Muscle of back (tissue), 3 donors: ENCODE measurements at regions not wholly inside any gene's neighbourhood (a gene's known extent, or its start where the extent isn't known, plus 50 kb on each side); places are given as distances from the start of the nearest gene placed in this dataset.
A peak's percentile ranks its signal among the peaks of the same experiment; 100 is the strongest.
"Not testable (repeated sequence)": the region's sequence is repeated elsewhere in the genome, so short reads cannot be mapped to it uniquely, and the experiment has no call there.

ENCODE experiments used
- DNase-seq, 3 donors: peaks; one replicate each; pipeline versions ENCODE4 v3.0.0 to v3.0.0-alpha.2; 2013

DNA sequence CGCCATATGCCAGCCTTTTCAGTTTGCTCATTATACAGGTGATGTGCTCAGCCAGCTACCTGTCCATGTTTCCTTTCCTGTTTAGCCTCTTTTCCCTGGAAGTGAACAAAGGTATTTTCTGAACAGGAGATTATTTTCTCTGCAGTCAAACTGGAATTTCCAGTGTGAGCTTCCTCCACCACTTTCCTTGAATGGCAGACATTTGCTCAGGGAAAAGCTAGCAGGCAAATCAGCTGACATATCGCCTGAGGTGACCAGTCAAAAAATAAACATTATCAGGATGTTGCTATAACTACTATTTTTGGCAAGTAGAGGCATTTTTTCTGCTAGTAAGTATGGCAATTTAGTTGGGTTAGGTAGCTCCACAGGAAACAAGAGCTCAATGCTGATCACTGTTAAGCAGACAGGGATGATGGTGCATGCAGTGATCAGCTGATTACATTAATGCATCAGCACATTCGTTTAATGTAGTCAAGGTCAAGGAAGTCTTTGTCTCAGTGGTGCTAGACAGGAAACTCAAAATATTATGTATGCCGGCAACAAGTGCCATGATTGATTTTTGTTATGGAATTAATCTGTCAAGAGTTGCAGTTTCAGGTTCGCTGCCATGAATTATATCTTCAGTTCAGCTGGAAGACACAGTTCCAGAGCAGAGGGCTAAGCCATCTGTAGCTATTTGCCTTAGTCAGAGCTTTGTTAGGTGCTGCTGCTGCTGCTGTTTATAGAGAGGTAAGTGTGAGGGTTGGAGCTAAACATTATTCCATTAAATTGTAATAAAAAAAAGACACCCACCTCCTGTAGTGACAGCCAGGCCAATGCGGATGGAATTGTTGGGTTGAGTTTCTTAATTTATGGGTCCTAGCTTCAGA, 179.7 kb upstream of the ST6GALNAC5 start:
- DNase-seq = no peak

DNA sequence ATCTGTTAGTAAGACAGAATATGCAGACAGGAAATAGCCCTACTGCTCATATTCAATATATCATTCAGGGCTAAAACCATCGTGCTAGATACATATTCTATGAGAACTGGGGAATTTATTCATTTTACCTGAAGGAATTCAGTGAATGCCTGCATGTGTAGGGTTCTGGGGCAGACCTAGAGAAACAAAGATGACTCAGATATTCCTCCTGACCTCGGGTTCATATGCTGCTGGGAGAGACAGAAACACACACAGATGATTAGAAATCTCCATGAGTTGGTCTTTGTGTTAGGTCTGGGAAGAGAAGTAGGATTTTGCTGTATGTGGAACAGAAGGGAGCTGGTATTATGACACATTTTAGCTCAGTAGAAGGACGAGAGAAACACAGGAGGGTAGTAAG, 176.5 kb upstream of the ST6GALNAC5 start:
- no peak for DNase-seq

DNA sequence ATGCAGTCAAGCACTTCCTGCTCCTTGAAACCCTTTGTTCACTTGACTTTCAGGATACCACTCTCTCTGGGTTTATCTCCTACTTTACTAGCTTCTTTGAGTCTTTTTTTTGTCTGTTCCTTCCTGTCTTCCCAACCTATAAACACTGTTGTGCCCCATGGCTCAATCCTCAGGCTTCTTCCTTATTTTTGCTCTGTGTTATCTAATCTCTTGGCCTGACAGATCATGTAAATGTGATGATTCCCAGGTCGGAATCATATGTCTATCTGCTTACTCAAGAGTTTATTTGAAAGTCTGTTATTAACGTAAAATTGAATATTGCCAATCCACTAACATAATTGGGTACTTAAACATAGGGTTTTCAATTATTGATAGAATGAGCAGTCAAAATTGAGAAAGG, 171.7 kb upstream of the ST6GALNAC5 start:
- no peak for DNase-seq

DNA sequence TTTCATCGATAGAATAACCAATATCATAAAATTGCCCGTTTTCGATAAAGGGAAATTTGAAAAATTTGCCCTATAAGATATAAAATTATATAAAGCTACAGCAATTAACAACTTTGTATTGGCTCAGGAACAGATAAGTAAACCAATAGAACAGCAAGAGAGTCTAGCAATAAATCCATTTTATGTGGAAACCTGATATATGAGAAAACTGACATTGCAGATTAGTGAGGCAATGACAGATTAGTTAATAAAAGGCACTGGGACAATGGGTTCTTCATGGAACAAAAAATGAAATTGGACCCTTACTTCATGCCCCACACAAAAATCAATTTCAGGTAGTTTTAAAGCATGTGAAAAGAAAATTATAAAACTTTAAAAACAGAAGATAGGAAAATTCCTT, 169.9 kb upstream of the ST6GALNAC5 start:
- DNase-seq = no peak

DNA sequence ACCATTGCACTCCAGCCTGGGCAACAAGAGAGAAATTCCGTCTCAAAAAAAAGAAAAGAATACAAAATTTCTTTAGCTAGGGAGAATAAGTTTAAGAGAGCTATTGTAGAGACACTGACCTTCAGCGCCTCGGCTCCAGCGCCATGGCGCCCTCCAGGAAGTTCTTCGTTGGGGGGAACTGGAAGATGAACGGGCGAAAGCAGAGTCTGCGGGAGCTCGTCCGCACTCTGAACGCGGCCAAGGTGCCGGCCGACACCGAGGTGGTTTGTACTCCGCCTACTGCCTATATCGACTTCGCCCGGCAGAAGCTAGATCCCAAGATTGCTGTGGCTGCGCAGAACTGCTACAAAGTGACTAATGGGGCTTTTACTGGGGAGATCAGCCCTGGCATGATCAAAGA, 167.6 kb upstream of the ST6GALNAC5 start:
- DNase-seq = not testable (repeated sequence)

DNA sequence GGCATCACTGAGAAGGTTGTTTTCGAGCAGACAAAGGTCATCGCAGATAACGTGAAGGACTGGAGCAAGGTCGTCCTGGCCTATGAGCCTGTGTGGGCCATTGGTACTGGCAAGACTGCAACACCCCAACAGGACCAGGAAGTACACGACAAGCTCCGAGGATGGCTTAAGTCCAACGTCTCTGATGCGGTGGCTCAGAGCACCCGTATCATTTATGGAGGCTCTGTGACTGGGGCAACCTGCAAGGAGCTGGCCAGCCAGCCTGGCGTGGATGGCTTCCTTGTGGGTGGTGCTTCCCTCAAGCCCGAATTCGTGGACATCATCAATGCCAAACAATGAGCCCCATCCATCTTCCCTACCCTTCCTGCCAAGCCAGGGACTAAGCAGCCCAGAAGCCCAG, 167.1 kb upstream of the ST6GALNAC5 start:
- DNase-seq = not testable (repeated sequence)

DNA sequence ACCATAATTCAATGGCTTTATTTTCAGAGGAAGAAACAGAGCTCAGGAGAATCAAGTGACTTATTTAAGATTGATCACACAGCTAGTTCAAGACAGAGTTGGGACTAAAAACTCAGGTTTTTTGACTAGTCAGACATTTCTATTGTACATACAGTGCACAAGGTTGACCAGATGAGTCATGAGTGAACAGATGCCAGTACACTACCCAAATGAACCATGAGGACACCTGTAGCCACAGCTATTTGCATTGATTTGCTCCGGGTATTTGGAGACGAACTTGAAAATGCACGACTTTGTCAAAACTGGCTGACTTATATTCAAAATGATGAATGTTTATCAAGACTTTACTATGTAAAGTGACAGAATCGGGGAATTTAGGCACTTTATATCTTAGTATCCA, 161.7 kb upstream of the ST6GALNAC5 start:
- no peak for DNase-seq

DNA sequence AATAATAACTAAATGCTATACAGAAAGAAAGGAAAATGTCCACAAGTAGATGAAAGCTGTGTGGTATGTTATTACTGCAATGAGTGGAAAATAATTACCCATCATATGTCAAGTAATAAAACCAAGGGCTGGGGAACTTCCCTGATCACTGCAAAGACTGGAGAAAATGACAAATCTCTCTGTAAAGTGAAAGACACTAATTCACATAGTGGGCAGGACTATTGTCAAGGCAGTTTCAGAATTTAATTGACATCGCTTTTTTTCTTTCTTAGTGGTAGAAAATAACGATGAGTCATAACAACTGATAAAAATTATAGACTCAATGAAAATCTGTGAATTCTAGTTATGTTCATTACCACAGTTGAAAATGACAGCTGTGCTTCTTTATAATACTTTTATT, 153.7 kb upstream of the ST6GALNAC5 start:
- no peak for DNase-seq

DNA sequence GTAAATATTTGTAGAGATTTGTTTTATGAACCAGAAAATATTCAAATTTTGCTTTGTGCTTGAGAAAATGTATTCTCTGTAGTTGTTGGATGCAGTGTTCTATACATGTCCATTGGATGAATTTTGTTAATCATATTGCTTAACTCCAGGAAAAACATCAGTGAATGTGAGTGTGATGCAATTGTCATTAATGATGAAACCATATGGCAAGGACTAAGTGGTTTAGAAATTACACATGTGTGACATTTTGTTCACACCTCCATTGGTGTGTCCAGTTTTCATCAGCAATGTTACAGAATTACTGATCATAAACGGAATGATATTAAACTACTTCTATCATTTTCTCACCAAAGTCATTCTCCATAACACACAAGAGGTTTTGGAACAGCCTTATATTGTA, 151.8 kb upstream of the ST6GALNAC5 start:
- DNase-seq = no peak

DNA sequence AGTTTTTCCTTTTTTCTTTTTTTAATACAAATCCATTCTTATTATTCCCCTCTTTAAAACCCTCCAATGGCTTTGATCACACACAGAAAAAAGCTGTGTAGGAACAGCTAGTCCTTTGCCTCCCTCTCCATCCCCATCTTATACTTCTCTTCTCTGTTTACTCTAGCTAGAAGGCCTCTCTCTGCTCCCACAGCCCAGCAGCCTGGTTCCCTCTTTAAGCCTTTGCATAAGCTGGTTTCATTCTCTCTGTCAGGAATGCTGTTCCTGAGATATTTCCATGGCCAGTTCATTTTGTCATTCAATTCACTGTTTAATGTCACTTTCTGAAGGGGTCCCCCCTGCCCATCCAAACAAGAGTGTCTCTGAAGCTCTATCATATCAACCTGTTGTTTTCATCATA, 143.3 kb upstream of the ST6GALNAC5 start:
- DNase-seq = no peak

DNA sequence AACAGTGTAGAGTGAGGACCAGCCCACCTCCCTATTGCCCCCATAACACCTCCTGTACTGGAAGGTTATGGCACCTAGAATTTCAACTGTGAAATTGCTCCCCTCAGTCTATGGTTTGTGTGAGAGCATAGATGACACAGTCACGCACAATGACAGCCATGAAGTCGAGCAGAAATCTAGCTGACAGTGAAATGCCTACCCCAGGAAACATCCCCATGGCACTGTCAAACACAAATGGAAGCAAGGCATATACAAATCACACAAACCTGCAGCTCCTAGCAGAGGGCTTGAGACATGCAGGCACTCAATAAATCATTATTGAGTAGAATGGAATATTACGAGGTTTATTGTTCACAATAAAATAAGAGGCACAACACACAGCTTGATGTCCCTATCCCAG, 142.5 kb upstream of the ST6GALNAC5 start:
- DNase-seq = no peak

DNA sequence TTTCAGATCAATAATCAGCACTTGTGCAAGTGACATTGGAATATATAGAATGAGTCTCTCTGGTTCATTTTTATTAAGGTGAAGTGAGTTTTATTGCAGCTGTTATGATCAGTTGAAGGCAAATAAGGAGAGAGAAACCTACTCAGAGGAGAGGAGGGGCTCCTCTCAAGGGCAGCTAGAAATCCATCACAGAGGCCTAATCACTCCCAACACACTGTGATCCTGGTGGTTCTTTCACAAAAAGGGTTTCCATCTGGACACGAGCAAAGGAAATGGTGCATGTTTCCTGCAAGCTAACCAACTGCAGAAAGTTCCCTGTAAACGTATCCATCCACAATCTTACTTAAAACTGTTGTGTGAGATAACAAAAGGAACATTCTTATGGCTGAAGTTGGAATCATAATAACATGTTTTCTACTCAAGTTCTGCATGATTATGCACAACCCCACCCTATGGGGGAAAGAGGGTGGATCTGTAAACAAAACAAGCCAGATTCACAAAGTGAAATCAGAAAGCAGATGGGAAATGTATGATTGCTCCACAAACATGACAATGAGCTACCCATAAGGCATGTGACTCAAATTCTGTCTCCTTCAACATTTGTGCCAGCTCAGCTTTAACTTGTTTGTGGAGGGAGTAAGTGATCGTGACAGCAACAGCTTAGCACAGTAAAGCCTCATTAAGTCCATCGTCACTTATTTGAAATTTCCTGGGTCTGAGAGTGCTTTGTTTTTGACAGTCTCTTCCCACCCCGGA, 141.2 kb upstream of the ST6GALNAC5 start:
- DNase-seq = peak in 1 of 3 donors; percentile 7

DNA sequence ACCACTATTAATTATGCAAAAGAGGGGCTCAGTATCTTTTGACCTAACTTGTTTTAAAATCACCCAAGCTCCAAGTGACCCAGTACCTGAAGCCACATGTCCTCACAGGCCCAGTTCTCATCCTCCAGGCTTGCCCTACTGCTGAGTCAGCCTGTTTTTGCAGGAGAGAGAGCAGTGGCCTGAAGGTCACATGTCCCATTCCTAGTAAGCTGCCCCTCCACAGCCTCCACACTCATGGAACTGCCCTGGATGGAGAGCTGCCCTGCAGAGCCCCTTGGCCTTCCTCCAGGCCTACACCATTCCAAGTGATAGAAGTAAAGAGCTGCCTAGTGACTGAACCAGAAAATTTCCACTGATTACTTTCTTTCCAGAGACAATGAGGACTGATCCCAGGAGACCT, 139.8 kb upstream of the ST6GALNAC5 start:
- no peak for DNase-seq

DNA sequence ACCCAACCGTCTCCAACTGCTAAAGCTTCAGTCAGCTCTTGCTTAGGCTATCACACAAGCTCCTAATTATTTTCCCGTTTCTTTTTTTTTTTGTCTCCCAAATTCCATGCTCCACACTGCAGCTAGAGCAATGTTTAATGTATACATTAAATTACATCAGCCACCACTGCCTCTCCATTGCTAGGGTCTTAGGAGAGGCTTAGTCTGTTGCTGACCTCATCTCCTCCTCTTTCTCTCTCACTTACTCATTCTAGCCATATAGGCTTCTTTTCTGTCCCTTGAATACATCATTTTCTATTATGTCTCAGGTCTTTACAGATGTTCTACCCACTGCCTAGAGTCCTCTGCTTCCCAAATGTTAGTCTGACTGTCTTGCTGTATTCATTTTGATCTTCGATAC, 138.1 kb upstream of the ST6GALNAC5 start:
- no peak for DNase-seq

DNA sequence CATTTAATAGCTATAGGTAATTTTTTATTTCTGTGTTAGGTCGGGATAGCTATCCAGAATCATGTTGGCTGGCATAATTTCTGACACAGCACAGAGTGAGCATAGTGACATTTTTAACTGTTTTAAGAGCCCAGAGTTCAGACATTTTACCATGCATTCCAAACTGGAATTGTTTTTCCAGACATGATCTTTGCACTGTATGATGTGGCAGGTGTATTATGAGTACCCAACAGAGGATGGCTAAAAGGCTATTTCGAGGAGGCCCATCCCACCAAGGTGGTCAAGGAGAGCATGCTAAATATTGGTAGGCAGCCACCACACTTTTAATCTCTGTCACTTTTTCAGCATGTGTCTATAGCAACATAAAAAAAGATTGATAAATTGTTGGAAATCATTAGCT, 137.3 kb upstream of the ST6GALNAC5 start:
- DNase-seq = no peak

DNA sequence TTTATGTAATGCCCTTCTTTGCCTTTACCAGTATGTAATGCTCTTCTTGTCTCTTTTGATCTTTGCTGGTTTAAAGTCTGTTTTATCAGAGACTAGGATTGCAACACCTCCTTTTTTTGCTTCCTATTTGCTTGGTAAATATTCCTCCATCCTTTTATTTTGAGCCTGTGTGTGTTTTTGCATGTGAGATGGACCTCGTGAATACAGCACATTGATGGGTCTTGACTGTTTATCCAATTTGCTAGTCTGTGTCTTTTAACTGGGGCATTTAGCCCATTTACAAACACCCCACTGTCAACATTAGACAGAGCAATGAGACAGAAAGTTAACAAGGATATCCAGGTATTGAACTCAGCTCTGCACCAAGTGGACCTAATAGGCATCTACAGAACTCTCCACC, 128.9 kb upstream of the ST6GALNAC5 start:
- not testable (repeated sequence) for DNase-seq

DNA sequence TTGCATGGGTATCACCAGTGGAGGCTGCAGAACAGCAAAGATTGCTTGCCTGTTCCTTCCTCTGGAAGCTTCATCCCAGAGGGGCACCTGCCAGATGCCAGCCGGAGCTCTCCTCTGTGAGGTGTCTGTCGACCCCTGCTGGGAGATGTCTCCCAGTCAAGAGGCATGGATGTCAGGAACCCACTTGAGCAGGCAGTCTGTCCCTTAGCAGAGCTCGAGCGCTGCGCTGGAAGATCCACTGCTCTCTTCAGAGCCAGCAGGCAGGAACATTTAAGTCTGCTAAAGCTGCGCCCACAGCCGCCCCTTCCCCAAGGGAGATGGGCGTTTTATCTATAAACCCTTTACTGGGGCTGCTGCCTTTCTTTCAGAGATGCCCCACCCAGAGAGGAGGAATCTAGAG, 126.3 kb upstream of the ST6GALNAC5 start:
- DNase-seq = not testable (repeated sequence)

DNA sequence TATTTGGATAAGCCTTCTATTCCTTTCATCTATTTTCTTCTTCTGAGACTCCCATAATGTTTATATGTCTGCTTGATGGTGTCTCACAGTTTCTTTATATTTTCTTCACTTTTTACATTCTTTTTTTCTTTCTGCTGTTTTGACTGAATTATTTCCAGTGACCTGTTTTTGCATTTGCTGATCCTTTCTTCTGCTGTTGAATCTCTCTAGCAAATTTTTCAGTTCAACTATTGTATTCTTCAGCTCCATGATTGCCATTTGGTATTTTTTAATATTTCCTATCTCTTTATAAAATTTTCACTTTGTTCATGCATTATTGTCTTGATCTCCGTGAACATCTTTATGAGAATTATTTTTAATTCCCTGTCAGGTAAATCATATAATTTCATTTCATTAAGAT, 122.3 kb upstream of the ST6GALNAC5 start:
- DNase-seq = no peak

DNA sequence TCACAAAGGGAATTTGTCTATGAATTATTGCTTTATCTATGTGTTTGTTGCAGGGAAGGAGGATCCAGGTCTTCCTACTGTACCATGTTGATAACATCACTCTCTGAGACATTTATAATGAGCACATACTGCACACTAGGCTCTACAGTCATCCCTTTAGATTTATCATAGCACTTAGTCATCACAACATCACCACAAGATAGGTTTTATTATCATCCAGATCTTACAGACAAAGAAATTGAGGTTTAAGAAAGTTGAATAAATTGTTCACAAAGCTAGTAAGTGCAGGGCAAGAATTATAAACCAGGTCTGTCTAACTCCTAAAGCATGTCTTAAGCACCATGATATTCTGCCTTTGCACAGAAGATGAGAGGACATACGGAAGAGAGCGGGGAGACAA, 121.1 kb upstream of the ST6GALNAC5 start:
- DNase-seq = no peak

DNA sequence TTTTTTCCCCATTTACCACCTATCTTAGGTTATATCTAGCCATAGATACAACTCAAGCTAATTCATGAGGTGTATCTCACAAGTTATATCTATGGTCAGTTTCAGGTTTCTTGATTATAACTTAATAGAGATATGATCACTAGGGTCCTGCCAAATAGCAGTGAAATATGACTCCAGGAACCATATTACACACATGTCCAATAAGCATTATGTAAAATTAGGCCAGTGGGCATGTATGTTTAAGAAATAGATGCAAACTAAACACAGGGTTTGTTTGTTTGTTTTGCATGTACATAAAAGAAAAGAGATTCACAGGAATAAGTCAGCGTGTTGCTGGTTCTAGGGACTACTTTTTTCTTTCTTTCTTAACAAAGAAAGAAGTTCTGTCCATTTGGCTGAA, 112.5 kb upstream of the ST6GALNAC5 start:
- DNase-seq = no peak

DNA sequence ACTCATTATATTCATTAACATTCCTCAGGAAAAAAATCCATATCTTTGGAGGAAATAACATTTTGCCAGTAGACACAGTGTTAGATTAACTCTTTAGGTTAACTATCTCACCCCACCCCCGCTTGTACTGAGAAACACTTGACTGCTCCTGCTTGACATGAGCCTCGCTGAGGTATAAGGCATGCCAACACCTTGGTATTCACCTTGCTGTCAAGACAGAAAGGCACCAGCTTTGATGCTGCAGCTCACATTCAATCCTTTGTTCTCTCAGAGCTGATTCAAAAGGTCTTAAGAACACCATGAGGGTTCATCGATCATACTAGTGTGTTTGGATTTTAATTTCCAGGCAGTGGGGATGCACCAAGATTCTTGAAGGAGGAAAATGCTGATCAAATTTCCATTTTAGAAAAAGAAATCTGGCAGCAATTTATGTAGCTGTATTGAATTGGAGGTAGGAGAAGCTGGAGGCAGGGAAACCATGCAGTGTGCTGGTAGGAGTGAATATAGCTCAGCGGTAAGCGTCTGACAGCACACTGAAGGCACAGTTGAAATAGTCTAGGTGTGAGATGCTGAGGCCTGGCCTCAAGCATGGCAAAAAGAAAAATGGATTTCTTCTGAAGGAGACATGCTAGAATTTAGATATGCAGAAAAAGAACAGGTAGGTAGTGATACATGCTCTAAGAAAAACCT, 108.0 kb upstream of the ST6GALNAC5 start:
- no peak for DNase-seq

DNA sequence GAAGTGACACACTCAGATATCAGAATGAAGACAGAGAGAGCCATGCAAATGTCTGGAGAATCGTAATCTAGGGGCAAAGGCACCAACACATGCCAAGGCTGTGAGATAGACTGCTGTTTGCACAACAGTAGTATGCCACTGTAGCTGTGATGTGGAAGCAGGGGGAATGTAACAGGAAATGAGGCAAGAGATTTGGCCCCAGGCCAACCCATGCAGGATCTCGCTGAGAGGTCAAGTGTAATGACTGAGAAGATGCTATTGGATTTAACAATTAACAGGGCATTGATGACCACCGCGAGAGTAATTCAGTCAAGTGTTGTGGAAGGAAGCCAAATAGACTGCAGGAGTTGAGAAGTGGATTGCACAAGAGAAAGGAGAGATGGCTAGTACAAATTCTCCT, 107.3 kb upstream of the ST6GALNAC5 start:
- no peak for DNase-seq

DNA sequence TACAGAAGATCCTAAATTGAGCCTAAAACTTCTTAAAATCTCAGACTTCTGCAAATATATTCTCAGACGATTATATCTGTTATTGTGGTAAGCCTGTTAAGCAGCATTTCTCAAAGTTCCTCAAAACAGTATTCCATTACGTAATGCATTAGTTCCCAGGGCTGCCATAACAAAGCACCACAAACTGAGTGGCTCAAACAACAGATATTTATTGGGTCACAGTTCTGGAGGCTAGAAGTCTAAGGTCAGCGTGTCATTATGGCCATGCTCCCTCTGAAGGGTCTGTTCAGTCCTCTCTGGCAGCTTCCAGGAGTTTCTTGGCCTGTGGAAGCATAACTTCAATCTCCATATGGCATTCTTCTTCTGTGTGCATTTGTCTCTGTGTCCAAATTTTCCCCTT, 103.5 kb upstream of the ST6GALNAC5 start:
- DNase-seq = no peak
